Neuron (in vitro differentiated cells): ENCODE measurements at regions not wholly inside any gene's neighbourhood (a gene's known extent, or its start where the extent isn't known, plus 50 kb on each side); places are given as distances from the start of the nearest gene placed in this dataset.

Experiments used
- H2AFZ ChIP-seq: one replicate; pipeline ENCODE4 v1.6.1; 2013; ENCODE audit warnings: low read depth, mild to moderate bottlenecking, inconsistent platforms, low read length, moderate library complexity
- H3K27me3 ChIP-seq: one replicate; pipeline ENCODE4 v1.6.1; 2013; ENCODE audit warnings: low read length; ENCODE audit not compliant: insufficient read depth
- H3K36me3 ChIP-seq: one replicate; pipeline ENCODE4 v1.6.1; 2013; ENCODE audit warnings: low read length; ENCODE audit not compliant: insufficient read depth
- H3K4me1 ChIP-seq: one replicate; pipeline ENCODE4 v1.6.1; 2013; ENCODE audit warnings: low read length; ENCODE audit not compliant: insufficient read depth
- H3K4me3 ChIP-seq: 2 replicates; pipeline ENCODE4 v1.5.1; 2013; ENCODE audit warnings: mild to moderate bottlenecking, low read length, moderate library complexity
- H3K9me3 ChIP-seq: one replicate; pipeline ENCODE4 v1.6.1; 2013; ENCODE audit warnings: low read length

GRCh38 chr12:65628061-65628460 lies 196.2 kb upstream of the HMGA2 start:
- H3K4me1 ChIP-seq: no peaks in the 10 kb centered on the region
- no peaks in the 10 kb centered on the region for H3K36me3 ChIP-seq
- no peak overlapping the region for H2AFZ ChIP-seq
- H3K9me3 ChIP-seq: no peaks in the 10 kb centered on the region
- no peaks in the 10 kb centered on the region for H3K27me3 ChIP-seq
- H3K4me3 ChIP-seq: no peak overlapping the region

GRCh38 chr12:65630555-65630954 lies 193.7 kb upstream of the HMGA2 start:
- no peak overlapping the region for H2AFZ ChIP-seq
- no peaks in the 10 kb centered on the region for H3K36me3 ChIP-seq
- H3K4me1 ChIP-seq: no peaks in the 10 kb centered on the region
- no peaks in the 10 kb centered on the region for H3K9me3 ChIP-seq
- H3K4me3 ChIP-seq: no peak overlapping the region
- H3K27me3 ChIP-seq: no peaks in the 10 kb centered on the region

- no peaks in the 10 kb centered on the region for H3K9me3 ChIP-seq
- H3K4me1 ChIP-seq: no peaks in the 10 kb centered on the region
- no peaks in the 10 kb centered on the region for H3K36me3 ChIP-seq
- H3K4me3 ChIP-seq: no peak overlapping the region
- H2AFZ ChIP-seq: no peak overlapping the region
- H3K27me3 ChIP-seq: no peaks in the 10 kb centered on the region
Measured at GRCh38 chr12:65631621-65632111, 192.6 kb upstream of the HMGA2 start.

GRCh38 chr12:65632131-65632855 lies 192.0 kb upstream of the HMGA2 start:
- Histone ChIP-seq H3K9me3 (no peaks in the 10 kb centered on the region), H3K4me3 (no peak overlapping the region), H2AFZ (no peak overlapping the region), H3K36me3 (no peaks in the 10 kb centered on the region), H3K27me3 (no peaks in the 10 kb centered on the region), H3K4me1 (no peaks in the 10 kb centered on the region)

GRCh38 chr12:65634061-65634460 lies 190.2 kb upstream of the HMGA2 start:
- H3K36me3 ChIP-seq: no peaks in the 10 kb centered on the region
- H3K9me3 ChIP-seq: no peaks in the 10 kb centered on the region
- H2AFZ ChIP-seq: no peak overlapping the region
- no peaks in the 10 kb centered on the region for H3K27me3 ChIP-seq
- no peak overlapping the region for H3K4me3 ChIP-seq
- no peaks in the 10 kb centered on the region for H3K4me1 ChIP-seq

- H2AFZ ChIP-seq: no peak overlapping the region
- no peaks in the 10 kb centered on the region for H3K36me3 ChIP-seq
- no peak overlapping the region for H3K4me3 ChIP-seq
- no peaks in the 10 kb centered on the region for H3K9me3 ChIP-seq
- no peaks in the 10 kb centered on the region for H3K4me1 ChIP-seq
- no peaks in the 10 kb centered on the region for H3K27me3 ChIP-seq
Measured at GRCh38 chr12:65634626-65635331, 189.5 kb upstream of the HMGA2 start.

- Histone ChIP-seq H3K9me3 (no peaks in the 10 kb centered on the region), H2AFZ (no peak overlapping the region), H3K27me3 (no peaks in the 10 kb centered on the region), H3K36me3 (no peaks in the 10 kb centered on the region), H3K4me1 (no peaks in the 10 kb centered on the region), H3K4me3 (no peak overlapping the region)
Measured at GRCh38 chr12:65636436-65636835, 187.8 kb upstream of the HMGA2 start.

- H3K9me3 ChIP-seq: no peaks in the 10 kb centered on the region
- no peaks in the 10 kb centered on the region for H3K36me3 ChIP-seq
- no peak overlapping the region for H3K4me3 ChIP-seq
- H3K4me1 ChIP-seq: no peaks in the 10 kb centered on the region
- no peaks in the 10 kb centered on the region for H3K27me3 ChIP-seq
- H2AFZ ChIP-seq: no peak overlapping the region
Measured at GRCh38 chr12:65637150-65637549, 187.1 kb upstream of the HMGA2 start.

- H2AFZ ChIP-seq: no peak overlapping the region
- no peaks in the 10 kb centered on the region for H3K4me1 ChIP-seq
- H3K4me3 ChIP-seq: no peak overlapping the region
- H3K27me3 ChIP-seq: no peaks in the 10 kb centered on the region
- no peaks in the 10 kb centered on the region for H3K9me3 ChIP-seq
- H3K36me3 ChIP-seq: no peaks in the 10 kb centered on the region
Measured at GRCh38 chr12:65637774-65638173, 186.5 kb upstream of the HMGA2 start.

- H2AFZ ChIP-seq: no peak overlapping the region
- H3K27me3 ChIP-seq: no peaks in the 10 kb centered on the region
- H3K4me1 ChIP-seq: no peaks in the 10 kb centered on the region
- H3K4me3 ChIP-seq: no peak overlapping the region
- H3K9me3 ChIP-seq: no peaks in the 10 kb centered on the region
- H3K36me3 ChIP-seq: no peaks in the 10 kb centered on the region
Measured at GRCh38 chr12:65638324-65638723, 186.0 kb upstream of the HMGA2 start.

GRCh38 chr12:65640489-65640901 lies 183.8 kb upstream of the HMGA2 start:
- Histone ChIP-seq H3K4me1 (no peaks in the 10 kb centered on the region), H3K4me3 (no peak overlapping the region), H3K36me3 (no peaks in the 10 kb centered on the region)

GRCh38 chr12:65642061-65642661 lies 182.1 kb upstream of the HMGA2 start:
- Histone ChIP-seq H3K4me3 (no peak overlapping the region), H3K36me3 (no peaks in the 10 kb centered on the region), H2AFZ (no peak overlapping the region), H3K9me3 (no peaks in the 10 kb centered on the region), H3K4me1 (no peaks in the 10 kb centered on the region), H3K27me3 (no peaks in the 10 kb centered on the region)

More at GRCh38 chr12:65640489-65640901, 183.8 kb upstream of the HMGA2 start:
- no peak overlapping the region for H2AFZ ChIP-seq
- no peaks in the 10 kb centered on the region for H3K9me3 ChIP-seq
- no peaks in the 10 kb centered on the region for H3K27me3 ChIP-seq

- H3K27me3 ChIP-seq: no peaks in the 10 kb centered on the region
- H3K4me1 ChIP-seq: no peaks in the 10 kb centered on the region
- no peak overlapping the region for H3K4me3 ChIP-seq
- H3K36me3 ChIP-seq: no peaks in the 10 kb centered on the region
- H3K9me3 ChIP-seq: no peaks in the 10 kb centered on the region
- H2AFZ ChIP-seq: no peak overlapping the region
Measured at GRCh38 chr12:65643171-65643570, 181.1 kb upstream of the HMGA2 start.
